ENCODE measurements at regions not wholly inside any gene's neighbourhood (a gene's known extent, or its start where the extent isn't known, plus 50 kb on each side); places are given as distances from the start of the nearest gene placed in this dataset.
"Not testable (repeated sequence)": the region's sequence is repeated elsewhere in the genome, so short reads cannot be mapped to it uniquely, and the experiment has no call there.

GRCh38 chr2:81436256-81436655 lies 1131.7 kb upstream of the LRRTM1 start:
- DNase-seq (ENCODE audit: low read depth in 2 of 3, low spot score in 2 of 3), result no peak

GRCh38 chr2:81412681-81413080 lies 1108.1 kb upstream of the LRRTM1 start:
- no peak for DNase-seq (ENCODE audit: low read depth in 2 of 3, low spot score in 2 of 3)

GRCh38 chr2:81403508-81403907 lies 1099.0 kb upstream of the LRRTM1 start:
- DNase-seq (ENCODE audit: low read depth in 2 of 3, low spot score in 2 of 3), result no peak

- DNase-seq (ENCODE audit: low read depth in 2 of 3, low spot score in 2 of 3), result no peak
Observed at GRCh38 chr2:81396417-81397019, 1092.0 kb upstream of the LRRTM1 start.

- no peak for DNase-seq (ENCODE audit: low read depth in 2 of 3, low spot score in 2 of 3)
Observed at GRCh38 chr2:81395746-81396145, 1091.2 kb upstream of the LRRTM1 start.

GRCh38 chr2:81389203-81389602 lies 1084.7 kb upstream of the LRRTM1 start:
- no peak for DNase-seq (ENCODE audit: low read depth in 2 of 3, low spot score in 2 of 3)

GRCh38 chr2:81363800-81364199 lies 1059.2 kb upstream of the LRRTM1 start:
- no peak for DNase-seq (ENCODE audit: low read depth in 2 of 3, low spot score in 2 of 3)

- DNase-seq (ENCODE audit: low read depth in 2 of 3, low spot score in 2 of 3), result not testable (repeated sequence)
Observed at GRCh38 chr2:81362468-81362867, 1057.9 kb upstream of the LRRTM1 start.

GRCh38 chr2:81355436-81355835 lies 1050.9 kb upstream of the LRRTM1 start:
- no peak for DNase-seq (ENCODE audit: low read depth in 2 of 3, low spot score in 2 of 3)

- no peak for DNase-seq (ENCODE audit: low read depth in 2 of 3, low spot score in 2 of 3)
Observed at GRCh38 chr2:81334046-81334445, 1029.5 kb upstream of the LRRTM1 start.

GRCh38 chr2:81328968-81329367 lies 1024.4 kb upstream of the LRRTM1 start:
- DNase-seq (ENCODE audit: low read depth in 2 of 3, low spot score in 2 of 3), result no peak

- no peak for DNase-seq (ENCODE audit: low read depth in 2 of 3, low spot score in 2 of 3)
Observed at GRCh38 chr2:81327911-81328310, 1023.4 kb upstream of the LRRTM1 start.

GRCh38 chr2:81324046-81324445 lies 1019.5 kb upstream of the LRRTM1 start:
- peak in 2 of 3 donors; percentile 9 to 46 for DNase-seq (ENCODE audit: low read depth in 2 of 3, low spot score in 2 of 3)

GRCh38 chr2:81304154-81304830 lies 999.7 kb upstream of the LRRTM1 start:
- no peak for DNase-seq (ENCODE audit: low read depth in 2 of 3, low spot score in 2 of 3)

- no peak for DNase-seq (ENCODE audit: low read depth in 2 of 3, low spot score in 2 of 3)
Observed at GRCh38 chr2:81303321-81303720, 998.8 kb upstream of the LRRTM1 start.

- DNase-seq (ENCODE audit: low read depth in 2 of 3, low spot score in 2 of 3), result no peak
Observed at GRCh38 chr2:81299841-81300240, 995.3 kb upstream of the LRRTM1 start.

- DNase-seq (ENCODE audit: low read depth in 2 of 3, low spot score in 2 of 3), result no peak
Observed at GRCh38 chr2:81290846-81291245, 986.3 kb upstream of the LRRTM1 start.

GRCh38 chr2:81283081-81283480 lies 978.5 kb upstream of the LRRTM1 start:
- no peak for DNase-seq (ENCODE audit: low read depth in 2 of 3, low spot score in 2 of 3)

- DNase-seq (ENCODE audit: low read depth in 2 of 3, low spot score in 2 of 3), result no peak
Observed at GRCh38 chr2:81282151-81282769, 977.7 kb upstream of the LRRTM1 start.

- no peak for DNase-seq (ENCODE audit: low read depth in 2 of 3, low spot score in 2 of 3)
Observed at GRCh38 chr2:81276595-81276994, 972.0 kb upstream of the LRRTM1 start.

GRCh38 chr2:81266106-81266505 lies 961.6 kb upstream of the LRRTM1 start:
- DNase-seq (ENCODE audit: low read depth in 2 of 3, low spot score in 2 of 3), result peak in 2 of 3 donors; percentile 30 to 72

GRCh38 chr2:81263989-81264388 lies 959.4 kb upstream of the LRRTM1 start:
- no peak for DNase-seq (ENCODE audit: low read depth in 2 of 3, low spot score in 2 of 3)
